Ishikawa (cell line): ENCODE measurements at regions not wholly inside any gene's neighbourhood (a gene's known extent, or its start where the extent isn't known, plus 50 kb on each side); places are given as distances from the start of the nearest gene placed in this dataset.

Experiments
- MAX ChIP-seq: IDR thresholded peaks from 2 replicates; pipeline ENCODE4 v1.6.1; 2012
- RAD21 ChIP-seq: IDR thresholded peaks from 2 replicates; pipeline ENCODE4 v1.6.1; 2012; ENCODE audit warnings: low read depth
- TAF1 ChIP-seq: IDR thresholded peaks from 2 replicates; pipeline ENCODE4 v1.6.1; 2012; ENCODE audit warnings: low read depth, mild to moderate bottlenecking
- YY1 ChIP-seq: IDR thresholded peaks from 2 replicates; pipeline ENCODE4 v1.6.1; 2012; ENCODE audit warnings: low read depth

GRCh38 chr3:22893644-22894325 is 309.3 kb upstream of the UBE2E2 start:
- TF ChIP-seq RAD21 = no peak
- TF ChIP-seq YY1 = no peak
- no peak for TF ChIP-seq MAX
- TF ChIP-seq TAF1 = no peak
